Glutamatergic neuron (in vitro differentiated cells): ENCODE measurements at regions not wholly inside any gene's neighbourhood (a gene's known extent, or its start where the extent isn't known, plus 50 kb on each side); places are given as distances from the start of the nearest gene placed in this dataset.

Experiments used
- DNase-seq: peaks from one replicate; pipeline ENCODE4 v3.0.0; 2022
- H3K27ac Mint-ChIP-seq: one replicate; pipeline ENCODE4 v1.8.0; 2020; ENCODE audit warnings: mild to moderate bottlenecking, mixed read lengths, inconsistent platforms; ENCODE audit not compliant: unreplicated experiment
- H3K27me3 Mint-ChIP-seq: one replicate; pipeline ENCODE4 v1.8.0; 2020; ENCODE audit warnings: mild to moderate bottlenecking, moderate library complexity, mixed read lengths, inconsistent platforms; ENCODE audit not compliant: unreplicated experiment
- H3K36me3 Mint-ChIP-seq: one replicate; pipeline ENCODE4 v1.8.0; 2020; ENCODE audit warnings: mild to moderate bottlenecking, mixed read lengths, inconsistent platforms; ENCODE audit not compliant: unreplicated experiment
- H3K4me1 Mint-ChIP-seq: one replicate; pipeline ENCODE4 v1.8.0; 2020; ENCODE audit warnings: mild to moderate bottlenecking, low read depth, mixed read lengths, inconsistent platforms; ENCODE audit not compliant: unreplicated experiment
- H3K4me3 Mint-ChIP-seq: one replicate; pipeline ENCODE4 v1.8.0; 2020; ENCODE audit warnings: mild to moderate bottlenecking, mixed read lengths, inconsistent platforms; ENCODE audit not compliant: unreplicated experiment
- H3K9me3 Mint-ChIP-seq: one replicate; pipeline ENCODE4 v1.8.0; 2020; ENCODE audit warnings: mild to moderate bottlenecking, moderate library complexity, mixed read lengths, inconsistent platforms; ENCODE audit not compliant: unreplicated experiment
- TF ChIP-seq, protein P1 (sequence below): fragments of 200-600 bp; sonication (generic); IDR thresholded peaks from one replicate; pipeline ENCODE4 v1.5.0; 2021; ENCODE audit not compliant: partially characterized antibody, unreplicated experiment

- no peak for DNase-seq
- Mint-ChIP-seq H3K9me3 (no peaks in the 10 kb centered on the region), H3K27me3 (no peaks in the 10 kb centered on the region), H3K4me3 (no peak overlapping the region), H3K36me3 (peaks cover 2% of the 10 kb centered on the region), H3K27ac (no peak overlapping the region), H3K4me1 (no peaks in the 10 kb centered on the region)
- TF ChIP-seq, protein P1, sequence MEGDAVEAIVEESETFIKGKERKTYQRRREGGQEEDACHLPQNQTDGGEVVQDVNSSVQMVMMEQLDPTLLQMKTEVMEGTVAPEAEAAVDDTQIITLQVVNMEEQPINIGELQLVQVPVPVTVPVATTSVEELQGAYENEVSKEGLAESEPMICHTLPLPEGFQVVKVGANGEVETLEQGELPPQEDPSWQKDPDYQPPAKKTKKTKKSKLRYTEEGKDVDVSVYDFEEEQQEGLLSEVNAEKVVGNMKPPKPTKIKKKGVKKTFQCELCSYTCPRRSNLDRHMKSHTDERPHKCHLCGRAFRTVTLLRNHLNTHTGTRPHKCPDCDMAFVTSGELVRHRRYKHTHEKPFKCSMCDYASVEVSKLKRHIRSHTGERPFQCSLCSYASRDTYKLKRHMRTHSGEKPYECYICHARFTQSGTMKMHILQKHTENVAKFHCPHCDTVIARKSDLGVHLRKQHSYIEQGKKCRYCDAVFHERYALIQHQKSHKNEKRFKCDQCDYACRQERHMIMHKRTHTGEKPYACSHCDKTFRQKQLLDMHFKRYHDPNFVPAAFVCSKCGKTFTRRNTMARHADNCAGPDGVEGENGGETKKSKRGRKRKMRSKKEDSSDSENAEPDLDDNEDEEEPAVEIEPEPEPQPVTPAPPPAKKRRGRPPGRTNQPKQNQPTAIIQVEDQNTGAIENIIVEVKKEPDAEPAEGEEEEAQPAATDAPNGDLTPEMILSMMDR = no peak
Measured at GRCh38 chr16:82328881-82329469, 159.0 kb upstream of the MPHOSPH6 start.

DNA sequence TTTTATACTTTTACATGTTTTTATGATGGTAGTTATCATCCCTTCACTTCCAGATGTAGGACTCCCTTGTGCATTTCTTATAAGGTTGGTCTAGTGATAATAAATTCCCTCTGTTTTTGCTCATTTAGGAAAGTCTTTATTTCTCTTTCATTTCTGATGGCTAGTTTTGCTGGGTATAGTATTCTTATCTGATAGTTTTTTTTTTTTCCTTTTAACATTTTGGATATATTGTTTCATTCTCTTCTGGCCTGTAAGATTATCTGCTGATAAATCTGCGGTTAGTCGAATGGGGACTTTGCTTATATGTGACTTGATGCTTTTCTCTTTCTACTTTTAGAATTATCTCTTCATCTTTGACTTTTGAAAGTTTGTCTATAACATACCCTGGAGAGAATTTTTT, 153.1 kb upstream of the MPHOSPH6 start:
- TF ChIP-seq, protein P1 = no peak

GRCh38 chr16:82322177-82322576, 152.2 kb upstream of the MPHOSPH6 start:
- H3K36me3 Mint-ChIP-seq = peaks cover 9% of the 10 kb centered on the region
- DNase-seq = no peak
- TF ChIP-seq, protein P1 = no peak
- no peaks in the 10 kb centered on the region for H3K9me3 Mint-ChIP-seq
- peaks cover 3% of the 10 kb centered on the region for H3K27me3 Mint-ChIP-seq
- H3K27ac Mint-ChIP-seq = no peak overlapping the region
- H3K4me3 Mint-ChIP-seq = no peak overlapping the region
- no peaks in the 10 kb centered on the region for H3K4me1 Mint-ChIP-seq

More for the DNA sequence above, 153.1 kb upstream of the MPHOSPH6 start:
- Mint-ChIP-seq H3K27me3 (peaks cover 3% of the 10 kb centered on the region), H3K27ac (no peak overlapping the region), H3K9me3 (no peaks in the 10 kb centered on the region), H3K36me3 (peaks cover 9% of the 10 kb centered on the region), H3K4me3 (no peak overlapping the region), H3K4me1 (no peaks in the 10 kb centered on the region)
- no peak for DNase-seq

DNA sequence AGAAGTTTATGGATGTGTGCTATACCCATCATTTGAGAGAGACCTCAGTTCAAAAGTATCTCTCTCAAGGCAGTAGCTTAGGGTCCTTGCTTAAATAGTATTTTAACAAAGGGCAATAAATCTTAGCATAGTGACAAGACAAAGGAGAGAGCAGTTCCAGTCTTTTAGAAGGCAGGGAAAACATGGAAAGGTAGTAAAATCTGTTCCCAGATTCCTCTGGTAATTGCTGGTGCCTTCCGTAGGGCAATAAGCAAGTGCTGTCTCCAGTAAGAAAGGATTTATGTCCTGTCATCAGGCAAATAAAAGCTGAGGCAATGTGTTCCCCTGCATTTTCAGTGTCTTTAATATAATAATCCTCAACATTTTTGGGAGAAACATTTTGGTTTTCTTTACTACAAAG, 149.0 kb upstream of the MPHOSPH6 start:
- H3K27ac Mint-ChIP-seq = no peak overlapping the region
- DNase-seq = no peak
- no peaks in the 10 kb centered on the region for H3K4me1 Mint-ChIP-seq
- H3K27me3 Mint-ChIP-seq = peaks cover 3% of the 10 kb centered on the region
- H3K4me3 Mint-ChIP-seq = no peak overlapping the region
- peaks cover 7% of the 10 kb centered on the region for H3K36me3 Mint-ChIP-seq
- TF ChIP-seq, protein P1 = no peak
- H3K9me3 Mint-ChIP-seq = no peaks in the 10 kb centered on the region

DNA sequence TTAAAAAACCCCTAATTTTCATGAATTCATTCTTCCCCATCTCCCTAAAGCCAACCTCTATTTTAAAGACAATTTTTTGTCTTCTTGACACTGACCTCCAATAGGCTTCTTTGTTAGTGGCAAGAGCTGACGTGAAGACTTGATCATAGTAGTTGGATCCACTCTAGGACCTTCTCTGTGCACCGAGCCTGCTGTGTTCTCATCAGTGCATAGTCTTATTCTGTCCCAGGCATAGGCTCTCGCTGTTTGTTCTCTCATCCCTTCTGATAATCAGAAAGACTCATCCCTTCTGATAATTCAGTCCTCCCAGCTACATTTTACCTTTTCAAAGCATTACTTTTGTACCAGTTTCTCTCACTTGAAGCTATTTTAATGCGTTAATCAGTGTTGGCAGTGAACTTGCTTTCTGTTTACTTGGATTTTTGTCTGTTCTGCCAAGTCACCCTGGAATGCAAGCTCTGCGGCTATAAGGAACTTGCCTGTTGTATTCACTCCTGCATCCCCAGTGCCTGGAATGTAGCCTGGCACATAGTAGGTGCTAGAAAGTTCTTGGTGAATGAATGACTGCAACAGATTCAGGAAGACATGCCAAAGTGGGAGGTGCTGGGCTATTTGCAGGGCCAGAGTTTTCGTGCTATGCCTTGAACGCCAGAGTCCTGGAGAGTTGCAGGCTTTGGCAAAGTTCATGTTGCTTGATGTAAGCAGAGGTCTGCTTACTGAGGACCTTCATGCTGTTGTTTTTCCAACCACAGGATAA, 147.6 kb upstream of the MPHOSPH6 start:
- Mint-ChIP-seq H3K27me3 (peaks cover 1% of the 10 kb centered on the region), H3K4me3 (no peak overlapping the region), H3K4me1 (no peaks in the 10 kb centered on the region), H3K9me3 (no peaks in the 10 kb centered on the region), H3K27ac (no peak overlapping the region), H3K36me3 (no peaks in the 10 kb centered on the region)
- TF ChIP-seq, protein P1 = no peak
- no peak for DNase-seq
